GM12865 (cell line): ENCODE measurements at regions not wholly inside any gene's neighbourhood (a gene's known extent, or its start where the extent isn't known, plus 50 kb on each side); places are given as distances from the start of the nearest gene placed in this dataset.

ENCODE experiments used
- DNase-seq: peaks from one replicate; pipeline ENCODE4 v3.0.0; 2010; ENCODE audit warnings: low read depth
- H3K4me3 ChIP-seq: 2 replicates; pipeline ENCODE4 v1.5.1; 2011; ENCODE audit warnings: mild to moderate bottlenecking, low read depth, low read length, control low read depth
- TF ChIP-seq, protein P1 (sequence below): IDR thresholded peaks from 2 replicates; pipeline ENCODE4 v1.5.1; 2011; ENCODE audit warnings: low read length, control low read depth, low read depth, inconsistent platforms; ENCODE audit not compliant: insufficient read depth; ENCODE audit errors: missing control alignments

GRCh38 chr21:18877917-18878316 is 474.3 kb upstream of the TMPRSS15 start:
- H3K4me3 ChIP-seq = no peak overlapping the region

GRCh38 chr21:18887922-18888602 is 484.5 kb upstream of the TMPRSS15 start:
- DNase-seq = no peak
- TF ChIP-seq, protein P1, sequence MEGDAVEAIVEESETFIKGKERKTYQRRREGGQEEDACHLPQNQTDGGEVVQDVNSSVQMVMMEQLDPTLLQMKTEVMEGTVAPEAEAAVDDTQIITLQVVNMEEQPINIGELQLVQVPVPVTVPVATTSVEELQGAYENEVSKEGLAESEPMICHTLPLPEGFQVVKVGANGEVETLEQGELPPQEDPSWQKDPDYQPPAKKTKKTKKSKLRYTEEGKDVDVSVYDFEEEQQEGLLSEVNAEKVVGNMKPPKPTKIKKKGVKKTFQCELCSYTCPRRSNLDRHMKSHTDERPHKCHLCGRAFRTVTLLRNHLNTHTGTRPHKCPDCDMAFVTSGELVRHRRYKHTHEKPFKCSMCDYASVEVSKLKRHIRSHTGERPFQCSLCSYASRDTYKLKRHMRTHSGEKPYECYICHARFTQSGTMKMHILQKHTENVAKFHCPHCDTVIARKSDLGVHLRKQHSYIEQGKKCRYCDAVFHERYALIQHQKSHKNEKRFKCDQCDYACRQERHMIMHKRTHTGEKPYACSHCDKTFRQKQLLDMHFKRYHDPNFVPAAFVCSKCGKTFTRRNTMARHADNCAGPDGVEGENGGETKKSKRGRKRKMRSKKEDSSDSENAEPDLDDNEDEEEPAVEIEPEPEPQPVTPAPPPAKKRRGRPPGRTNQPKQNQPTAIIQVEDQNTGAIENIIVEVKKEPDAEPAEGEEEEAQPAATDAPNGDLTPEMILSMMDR = no peak
- H3K4me3 ChIP-seq = no peak overlapping the region

More at GRCh38 chr21:18877917-18878316, 474.3 kb upstream of the TMPRSS15 start:
- no peak for DNase-seq
- TF ChIP-seq, protein P1 = no peak

DNA sequence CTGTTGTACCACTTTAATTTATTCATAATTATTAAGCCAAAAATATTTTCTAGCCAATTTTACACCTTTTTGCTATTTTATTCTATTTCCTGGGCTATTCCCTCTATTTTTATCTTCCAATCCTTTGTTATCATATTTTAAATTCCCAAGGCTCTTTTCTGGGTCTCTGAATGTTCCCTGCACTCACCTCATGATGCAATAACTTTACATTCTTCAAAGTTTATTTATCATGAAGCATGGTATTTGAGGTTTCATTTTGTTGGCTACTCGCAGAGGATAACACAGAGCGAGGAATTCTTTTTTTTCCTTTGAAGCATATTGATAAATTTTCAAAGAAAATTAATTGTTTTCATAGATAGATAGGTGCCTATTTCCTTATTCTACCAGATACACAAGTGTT is 489.8 kb upstream of the TMPRSS15 start:
- no peak overlapping the region for H3K4me3 ChIP-seq
- DNase-seq = no peak
- TF ChIP-seq, protein P1 = no peak

DNA sequence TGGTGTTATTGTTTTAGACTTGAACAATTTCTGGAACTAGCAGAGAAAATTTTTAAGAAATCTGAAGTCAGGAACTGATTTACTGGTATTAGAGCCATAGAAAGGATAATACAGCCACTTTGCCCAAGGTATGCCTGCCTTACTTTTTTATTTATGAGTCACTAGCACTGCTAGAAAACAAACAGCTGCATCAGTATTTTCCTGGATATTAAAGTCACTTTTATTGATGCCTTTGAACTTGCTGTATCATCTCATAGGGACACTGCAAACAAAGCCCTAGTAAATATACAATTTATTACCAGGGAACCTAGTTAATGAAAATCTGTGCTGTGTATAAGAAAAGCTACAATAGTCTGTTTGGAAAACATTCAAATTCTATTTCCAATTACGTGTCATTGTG is 490.8 kb upstream of the TMPRSS15 start:
- TF ChIP-seq, protein P1 = no peak
- no peak for DNase-seq
- H3K4me3 ChIP-seq = no peak overlapping the region

DNA sequence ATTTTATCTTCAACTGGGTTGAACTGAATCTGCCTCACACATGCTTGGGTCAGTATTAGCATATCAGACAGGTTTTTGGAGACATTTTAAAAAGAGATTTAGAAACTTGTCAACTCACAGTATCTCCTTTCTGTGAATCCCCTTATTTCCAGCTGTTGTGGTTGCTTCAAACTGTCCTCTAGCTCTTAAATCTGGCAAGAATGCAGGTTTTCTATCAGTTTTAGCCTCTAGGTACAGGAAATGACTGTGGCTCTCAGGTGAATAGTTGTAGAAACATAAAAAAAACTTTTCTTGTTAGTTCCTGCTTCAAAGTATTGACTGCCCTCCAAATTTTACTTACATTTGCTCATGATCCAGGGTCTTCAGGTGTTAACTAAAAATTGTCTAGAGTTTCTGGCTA is 495.7 kb upstream of the TMPRSS15 start:
- H3K4me3 ChIP-seq = no peak overlapping the region
- DNase-seq = no peak
- TF ChIP-seq, protein P1 = no peak

DNA sequence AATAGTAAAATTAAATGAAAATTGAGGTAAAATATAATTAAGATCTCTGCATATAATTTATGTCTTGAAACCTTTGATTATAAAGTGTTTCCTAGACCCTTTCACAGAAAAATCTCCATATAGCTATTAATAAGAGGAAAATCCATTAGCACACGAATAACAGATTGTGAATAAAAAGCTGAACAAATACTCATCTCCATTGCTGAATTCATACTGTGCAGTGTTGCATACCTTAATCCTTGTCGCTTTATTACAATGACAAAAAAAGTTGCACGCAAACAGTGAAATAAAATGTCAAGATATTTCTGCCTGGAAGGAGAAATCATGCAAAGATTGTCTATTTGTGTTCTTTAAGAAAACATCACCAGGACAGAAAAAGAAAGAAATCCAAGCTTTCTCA is 499.1 kb upstream of the TMPRSS15 start:
- H3K4me3 ChIP-seq = no peak overlapping the region
- no peak for DNase-seq
- TF ChIP-seq, protein P1 = no peak

DNA sequence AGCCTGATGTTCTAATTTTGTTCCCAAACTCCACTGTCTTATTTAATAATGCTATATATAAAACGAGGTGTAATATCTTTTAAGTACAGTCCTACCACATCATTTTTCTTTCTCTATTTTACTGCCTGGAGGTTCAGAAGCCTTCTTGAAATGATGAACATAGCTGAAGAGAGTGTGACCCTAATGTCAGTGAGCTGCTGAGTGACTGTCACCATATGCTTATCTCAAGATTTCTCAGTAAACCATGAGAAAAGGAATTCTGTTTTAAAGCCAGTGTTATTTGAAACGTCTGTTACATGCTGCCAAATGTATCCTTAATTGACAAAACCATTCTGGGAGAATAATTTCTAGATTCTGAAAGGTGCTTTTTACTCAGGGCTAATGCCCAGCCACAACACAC is 503.5 kb upstream of the TMPRSS15 start:
- TF ChIP-seq, protein P1 = no peak
- no peak overlapping the region for H3K4me3 ChIP-seq
- no peak for DNase-seq
